Frontal cortex (tissue), 3 donors: ENCODE measurements at regions not wholly inside any gene's neighbourhood (a gene's known extent, or its start where the extent isn't known, plus 50 kb on each side); places are given as distances from the start of the nearest gene placed in this dataset.

Source experiments
- DNase-seq, 2 donors: peaks; one replicate each; pipeline ENCODE4 v3.0.0; 2012; ENCODE audit warnings: low spot score in 2 of 2
- FAIRE-seq: peaks from 2 replicates; lab custom pipeline; 2012; peaks lifted over from hg19 to GRCh38; lab: Jason Lieb, UNC
- donor health status: control.
- donor health status: control.
- donor health status: control.

GRCh38 chr16:59740858-59741257, 1006.7 kb upstream of the GOT2 start:
- DNase-seq = no peak
- no peak for FAIRE-seq

GRCh38 chr16:59737274-59737673, 1003.2 kb upstream of the GOT2 start:
- FAIRE-seq = no peak
- no peak for DNase-seq

- no peak for DNase-seq
- peak; percentile 96 for FAIRE-seq
Observed at GRCh38 chr16:59733321-59733720, 999.2 kb upstream of the GOT2 start.

GRCh38 chr16:59729613-59730012, 995.5 kb upstream of the GOT2 start:
- DNase-seq = no peak
- FAIRE-seq = no peak

- DNase-seq (no peak), FAIRE-seq (no peak)
Observed at GRCh38 chr16:59719121-59719520, 985.0 kb upstream of the GOT2 start.

- FAIRE-seq (no peak), DNase-seq (no peak)
Observed at GRCh38 chr16:59707436-59708226, 973.5 kb upstream of the GOT2 start.

GRCh38 chr16:59701963-59702930, 968.1 kb upstream of the GOT2 start:
- no peak for FAIRE-seq
- DNase-seq = no peak

GRCh38 chr16:59699786-59700185, 965.7 kb upstream of the GOT2 start:
- FAIRE-seq = no peak

GRCh38 chr16:59698346-59699020, 964.4 kb upstream of the GOT2 start:
- FAIRE-seq = no peak
- DNase-seq = no peak

More at GRCh38 chr16:59699786-59700185, 965.7 kb upstream of the GOT2 start:
- DNase-seq = no peak

GRCh38 chr16:59697761-59698160, 963.6 kb upstream of the GOT2 start:
- DNase-seq (no peak), FAIRE-seq (no peak)

- FAIRE-seq (no peak), DNase-seq (no peak)
Observed at GRCh38 chr16:59697236-59697635, 963.1 kb upstream of the GOT2 start.

- no peak for FAIRE-seq
- DNase-seq = no peak
Observed at GRCh38 chr16:59696495-59696894, 962.4 kb upstream of the GOT2 start.

- FAIRE-seq = no peak
- no peak for DNase-seq
Observed at GRCh38 chr16:59690216-59690615, 956.1 kb upstream of the GOT2 start.

GRCh38 chr16:59688006-59688405, 953.9 kb upstream of the GOT2 start:
- FAIRE-seq = no peak
- DNase-seq = no peak

- no peak for FAIRE-seq
- no peak for DNase-seq
Observed at GRCh38 chr16:59686405-59686804, 952.3 kb upstream of the GOT2 start.

- no peak for FAIRE-seq
- no peak for DNase-seq
Observed at GRCh38 chr16:59684911-59685310, 950.8 kb upstream of the GOT2 start.

GRCh38 chr16:59683709-59684108, 949.6 kb upstream of the GOT2 start:
- FAIRE-seq = no peak
- DNase-seq = no peak

GRCh38 chr16:59665618-59666220, 931.6 kb upstream of the GOT2 start:
- no peak for FAIRE-seq

GRCh38 chr16:59658572-59658971, 924.5 kb upstream of the GOT2 start:
- FAIRE-seq (no peak), DNase-seq (no peak)

More at GRCh38 chr16:59665618-59666220, 931.6 kb upstream of the GOT2 start:
- DNase-seq = no peak

GRCh38 chr16:59655031-59655430, 920.9 kb upstream of the GOT2 start:
- FAIRE-seq (no peak), DNase-seq (no peak)
